GM12878 (cell line): ENCODE measurements at regions not wholly inside any gene's neighbourhood (a gene's known extent, or its start where the extent isn't known, plus 50 kb on each side); places are given as distances from the start of the nearest gene placed in this dataset.

Source experiments
- ATAC-seq: fragments of 200-7000 bp; cut with Tn5 transposase; 3 replicates; pipeline ENCODE4 v1.9.1; 2020; ENCODE audit warnings: mild to moderate bottlenecking, moderate library complexity
- BruUV-seq: library from RNA; stranded (reverse); fragments of 400-500 nt; replicated peaks from 2 replicates; lab custom pipeline; 2021; lab: Mats Ljungman, UMichigan
- CTCF ChIA-PET: fragments of 300-600 bp; sonication (Branson Sonifier 250); formaldehyde crosslinking; extraction: SDS; loops from one replicate; lab custom pipeline; 2021; ENCODE audit warnings: inconsistent platforms; lab: Yijun Ruan, JAX
- POLR2A ChIA-PET: fragments of 350-600 bp; formaldehyde crosslinking; extraction: SDS; loops from one replicate; lab custom pipeline; 2021; ENCODE audit warnings: inconsistent platforms; lab: Charles Lee
- RAD21 ChIA-PET: fragments of 300-600 bp; sonication (Branson Sonifier 250); formaldehyde crosslinking; loops from one replicate; lab custom pipeline; 2023; ENCODE audit warnings: antibody characterized with exemption; ENCODE audit not compliant: unreplicated experiment; lab: Charles Lee
- SMC1A ChIA-PET: fragments of 300-600 bp; sonication (Branson Sonifier 250); formaldehyde crosslinking; loops from one replicate; lab custom pipeline; 2023; ENCODE audit not compliant: unreplicated experiment, uncharacterized antibody; lab: Charles Lee
- DNase-seq: peaks from one replicate; pipeline ENCODE4 v3.0.0-alpha.2; 2011; ENCODE audit warnings: low read depth, low spot score
- FAIRE-seq: peaks from 3 replicates; lab custom pipeline; 2011; peaks lifted over from hg19 to GRCh38; lab: Jason Lieb, UNC
- H2AFZ ChIP-seq: 2 replicates; pipeline ENCODE4 v1.6.0; 2011; ENCODE audit warnings: low read depth, low read length, control low read depth; ENCODE audit not compliant: control insufficient read depth
- H3K27ac ChIP-seq: 2 replicates; pipeline ENCODE4 v1.5.1; 2011; ENCODE audit warnings: control low read depth; ENCODE audit not compliant: control insufficient read depth, insufficient read depth
- H3K27me3 ChIP-seq, 2 experiments: replicated peaks in 1 of 2; 2 replicates each; pipeline versions ENCODE4 v1.6.0 to v1.6.1; 2011; ENCODE audit warnings: low read length in 1 of 2; ENCODE audit not compliant: control insufficient read depth in 2 of 2, insufficient read depth in 2 of 2
- H3K36me3 ChIP-seq, 2 experiments: 2 replicates each; pipeline ENCODE4 v1.5.1; 2011; ENCODE audit warnings: low read length in 1 of 2; ENCODE audit not compliant: control insufficient read depth in 2 of 2, insufficient read depth in 2 of 2
- H3K4me1 ChIP-seq: 2 replicates; pipeline ENCODE4 v1.6.1; 2011; ENCODE audit warnings: mild to moderate bottlenecking, low read length, moderate library complexity, mixed read lengths; ENCODE audit not compliant: control insufficient read depth, insufficient read depth
- H3K4me2 ChIP-seq: 2 replicates; pipeline ENCODE4 v1.6.0; 2011; ENCODE audit warnings: control low read depth; ENCODE audit not compliant: control insufficient read depth, insufficient read depth
- H3K4me3 ChIP-seq: fragments of 200-600 bp; sonication (generic); 2 replicates; pipeline ENCODE4 v1.5.1; 2016
- H3K79me2 ChIP-seq: 2 replicates; pipeline ENCODE4 v1.6.0; 2011; ENCODE audit warnings: low read length; ENCODE audit not compliant: control insufficient read depth, insufficient read depth
- H3K9ac ChIP-seq: 2 replicates; pipeline ENCODE4 v1.8.0; 2011; ENCODE audit warnings: low read length, control low read depth, mixed read lengths; ENCODE audit not compliant: control insufficient read depth, insufficient read depth
- H3K9me3 ChIP-seq: replicated peaks from 3 replicates; pipeline ENCODE4 v1.5.1; 2011; ENCODE audit warnings: mild to moderate bottlenecking, low read length; ENCODE audit not compliant: control insufficient read depth, insufficient read depth
- H4K20me1 ChIP-seq: 2 replicates; pipeline ENCODE4 v1.6.0; 2011; ENCODE audit not compliant: control insufficient read depth, insufficient read depth
- CBX3 ChIP-seq: fragments of 200-600 bp; sonication (generic); IDR thresholded peaks from 2 replicates; pipeline ENCODE4 v1.6.1; 2016; ENCODE audit warnings: low read depth, borderline replicate concordance
- CEBPB ChIP-seq, 2 experiments: fragments of 150-350 bp in 1 of 2; IDR thresholded peaks; 2 replicates each; pipeline ENCODE4 v1.6.1; 2012 to 2014; ENCODE audit warnings: low read depth in 2 of 2, low read length in 2 of 2, borderline replicate concordance in 1 of 2, inconsistent platforms in 1 of 2
- CREM ChIP-seq: IDR thresholded peaks from 2 replicates; pipeline ENCODE4 v1.6.1; 2014; ENCODE audit warnings: antibody characterized with exemption, low read depth
- GABPA ChIP-seq: IDR thresholded peaks from 2 replicates; pipeline ENCODE4 v1.6.1; 2014; ENCODE audit warnings: antibody characterized with exemption, low read depth, mild to moderate bottlenecking, inconsistent platforms
- NBN ChIP-seq: fragments of 450-650 bp; IDR thresholded peaks from 2 replicates; pipeline ENCODE4 v1.6.1; 2016
- NFYB ChIP-seq: IDR thresholded peaks from 2 replicates; pipeline ENCODE4 v1.6.1; 2011; ENCODE audit warnings: low read depth, mild to moderate bottlenecking, low read length, improper control_type of control experiment, moderate library complexity; ENCODE audit not compliant: insufficient read depth
- TAF1 ChIP-seq: IDR thresholded peaks from 2 replicates; pipeline ENCODE4 v1.6.1; 2011; ENCODE audit warnings: mild to moderate bottlenecking, low read depth, low read length, borderline replicate concordance
- YY1 ChIP-seq: IDR thresholded peaks from 2 replicates; pipeline ENCODE4 v1.6.1; 2011; ENCODE audit warnings: low read depth, mild to moderate bottlenecking, low read length
- in situ Hi-C: fragments of 300-500 bp; cut with MboI; formaldehyde crosslinking; loops from 9 replicates; pipeline ENCODE4 v1.14.3; 2018; ENCODE audit warnings: mixed read lengths
- intact Hi-C: fragments of 100-400 bp; cut with micrococcal nuclease; formaldehyde crosslinking; loops from one replicate; pipeline ENCODE4 v1.14.2; 2022; ENCODE audit not compliant: unreplicated experiment
- TF ChIP-seq, protein P1 (sequence below): IDR thresholded peaks from 2 replicates; pipeline ENCODE4 v1.6.1; 2011; ENCODE audit warnings: mild to moderate bottlenecking, low read depth, low read length, moderate library complexity; ENCODE audit not compliant: insufficient replicate concordance
- TF ChIP-seq, protein P2 (sequence below): IDR thresholded peaks from 2 replicates; pipeline ENCODE4 v1.6.1; 2012; ENCODE audit warnings: improper control_type of control experiment, low read depth, low read length; ENCODE audit not compliant: insufficient replicate concordance
- TF ChIP-seq, protein P3 (sequence below): fragments of 150-350 bp; IDR thresholded peaks from 2 replicates; pipeline ENCODE4 v1.6.1; 2014; ENCODE audit warnings: mild to moderate bottlenecking, low read depth, low read length
- TF ChIP-seq, protein P4 (sequence below): fragments of 450-650 bp; IDR thresholded peaks from 2 replicates; pipeline ENCODE4 v1.6.1; 2017; ENCODE audit warnings: mild to moderate bottlenecking, moderate library complexity

DNA sequence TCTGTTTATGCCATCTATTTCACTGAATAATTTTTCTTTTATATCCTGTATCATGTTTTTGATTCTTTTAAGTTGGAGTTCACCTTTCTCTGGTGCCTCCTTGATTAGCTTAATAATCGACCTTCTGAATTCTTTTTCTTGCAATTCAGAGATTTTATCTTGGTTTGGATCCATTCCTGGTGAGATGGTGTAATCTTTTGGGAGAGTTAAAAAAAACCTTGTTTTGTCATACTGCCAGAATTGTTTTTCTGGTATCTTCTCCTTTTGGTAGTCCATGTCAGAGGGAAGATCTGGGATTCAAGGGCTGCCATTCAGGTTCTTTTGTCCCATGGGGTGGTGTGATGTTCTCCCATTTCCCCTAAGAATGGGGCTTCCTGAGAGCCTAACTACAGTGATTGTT is 800.8 kb upstream of the TYRP1 start (continued):
- TF ChIP-seq, protein P1, sequence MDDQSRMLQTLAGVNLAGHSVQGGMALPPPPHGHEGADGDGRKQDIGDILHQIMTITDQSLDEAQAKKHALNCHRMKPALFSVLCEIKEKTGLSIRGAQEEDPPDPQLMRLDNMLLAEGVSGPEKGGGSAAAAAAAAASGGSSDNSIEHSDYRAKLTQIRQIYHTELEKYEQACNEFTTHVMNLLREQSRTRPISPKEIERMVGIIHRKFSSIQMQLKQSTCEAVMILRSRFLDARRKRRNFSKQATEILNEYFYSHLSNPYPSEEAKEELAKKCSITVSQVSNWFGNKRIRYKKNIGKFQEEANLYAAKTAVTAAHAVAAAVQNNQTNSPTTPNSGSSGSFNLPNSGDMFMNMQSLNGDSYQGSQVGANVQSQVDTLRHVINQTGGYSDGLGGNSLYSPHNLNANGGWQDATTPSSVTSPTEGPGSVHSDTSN = no peak
- no peak for TF ChIP-seq CBX3
- no peak for TF ChIP-seq CREM
- TF ChIP-seq, protein P2, sequence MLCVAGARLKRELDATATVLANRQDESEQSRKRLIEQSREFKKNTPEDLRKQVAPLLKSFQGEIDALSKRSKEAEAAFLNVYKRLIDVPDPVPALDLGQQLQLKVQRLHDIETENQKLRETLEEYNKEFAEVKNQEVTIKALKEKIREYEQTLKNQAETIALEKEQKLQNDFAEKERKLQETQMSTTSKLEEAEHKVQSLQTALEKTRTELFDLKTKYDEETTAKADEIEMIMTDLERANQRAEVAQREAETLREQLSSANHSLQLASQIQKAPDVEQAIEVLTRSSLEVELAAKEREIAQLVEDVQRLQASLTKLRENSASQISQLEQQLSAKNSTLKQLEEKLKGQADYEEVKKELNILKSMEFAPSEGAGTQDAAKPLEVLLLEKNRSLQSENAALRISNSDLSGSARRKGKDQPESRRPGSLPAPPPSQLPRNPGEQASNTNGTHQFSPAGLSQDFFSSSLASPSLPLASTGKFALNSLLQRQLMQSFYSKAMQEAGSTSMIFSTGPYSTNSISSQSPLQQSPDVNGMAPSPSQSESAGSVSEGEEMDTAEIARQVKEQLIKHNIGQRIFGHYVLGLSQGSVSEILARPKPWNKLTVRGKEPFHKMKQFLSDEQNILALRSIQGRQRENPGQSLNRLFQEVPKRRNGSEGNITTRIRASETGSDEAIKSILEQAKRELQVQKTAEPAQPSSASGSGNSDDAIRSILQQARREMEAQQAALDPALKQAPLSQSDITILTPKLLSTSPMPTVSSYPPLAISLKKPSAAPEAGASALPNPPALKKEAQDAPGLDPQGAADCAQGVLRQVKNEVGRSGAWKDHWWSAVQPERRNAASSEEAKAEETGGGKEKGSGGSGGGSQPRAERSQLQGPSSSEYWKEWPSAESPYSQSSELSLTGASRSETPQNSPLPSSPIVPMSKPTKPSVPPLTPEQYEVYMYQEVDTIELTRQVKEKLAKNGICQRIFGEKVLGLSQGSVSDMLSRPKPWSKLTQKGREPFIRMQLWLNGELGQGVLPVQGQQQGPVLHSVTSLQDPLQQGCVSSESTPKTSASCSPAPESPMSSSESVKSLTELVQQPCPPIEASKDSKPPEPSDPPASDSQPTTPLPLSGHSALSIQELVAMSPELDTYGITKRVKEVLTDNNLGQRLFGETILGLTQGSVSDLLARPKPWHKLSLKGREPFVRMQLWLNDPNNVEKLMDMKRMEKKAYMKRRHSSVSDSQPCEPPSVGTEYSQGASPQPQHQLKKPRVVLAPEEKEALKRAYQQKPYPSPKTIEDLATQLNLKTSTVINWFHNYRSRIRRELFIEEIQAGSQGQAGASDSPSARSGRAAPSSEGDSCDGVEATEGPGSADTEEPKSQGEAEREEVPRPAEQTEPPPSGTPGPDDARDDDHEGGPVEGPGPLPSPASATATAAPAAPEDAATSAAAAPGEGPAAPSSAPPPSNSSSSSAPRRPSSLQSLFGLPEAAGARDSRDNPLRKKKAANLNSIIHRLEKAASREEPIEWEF = no peak
- TF ChIP-seq NFYB = no peak

DNA sequence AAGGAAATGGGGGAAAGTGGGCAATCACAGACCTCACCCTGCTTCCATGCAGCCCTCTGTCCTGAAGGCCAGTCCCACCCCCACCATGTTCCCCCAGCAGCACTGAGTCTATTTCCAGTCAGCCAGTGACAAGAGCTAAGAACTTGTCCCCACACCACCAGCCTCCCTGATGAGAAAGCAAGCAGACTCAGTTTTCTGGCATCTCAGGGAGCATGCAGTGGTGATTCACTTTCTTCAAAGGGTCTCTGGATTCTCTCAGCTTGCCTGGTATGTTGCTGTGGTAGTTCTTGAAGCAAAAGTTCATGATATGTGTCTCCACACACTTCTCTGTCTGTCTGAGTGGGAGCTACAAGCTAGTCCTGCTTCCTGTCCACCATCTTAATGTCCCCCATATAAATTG is 799.9 kb upstream of the TYRP1 start:
- Histone ChIP-seq H3K79me2 (no peaks in the 10 kb centered on the region), H4K20me1 (no peaks in the 10 kb centered on the region), H3K27ac (no peak overlapping the region), H3K4me2 (no peak overlapping the region), H3K4me1 (no peaks in the 10 kb centered on the region), H3K9me3 (no peaks in the 10 kb centered on the region), H3K4me3 (no peak overlapping the region), H2AFZ (no peak overlapping the region), H3K27me3 (no peaks in the 10 kb centered on the region), H3K9ac (no peak overlapping the region), H3K36me3 (no peaks in the 10 kb centered on the region)
- no peak for FAIRE-seq
- in situ Hi-C loops (no loop called here), intact Hi-C loops (no loop called here)
- CTCF ChIA-PET = no interaction called here
- BruUV-seq = no TSS peak
- POLR2A ChIA-PET = no interaction called here
- SMC1A ChIA-PET = no interaction called here
- ATAC-seq = no peak
- RAD21 ChIA-PET = no interaction called here
- DNase-seq = no peak
- TF ChIP-seq YY1 (no peak), NBN (no peak), TAF1 (no peak), CEBPB (IDR thresholded peaks at IDR 0.05; ENCODE audit: borderline replicate concordance in 1 of 2, low read depth in 2 of 2, low read length in 2 of 2) (no peak), GABPA (no peak)
- TF ChIP-seq, protein P3, sequence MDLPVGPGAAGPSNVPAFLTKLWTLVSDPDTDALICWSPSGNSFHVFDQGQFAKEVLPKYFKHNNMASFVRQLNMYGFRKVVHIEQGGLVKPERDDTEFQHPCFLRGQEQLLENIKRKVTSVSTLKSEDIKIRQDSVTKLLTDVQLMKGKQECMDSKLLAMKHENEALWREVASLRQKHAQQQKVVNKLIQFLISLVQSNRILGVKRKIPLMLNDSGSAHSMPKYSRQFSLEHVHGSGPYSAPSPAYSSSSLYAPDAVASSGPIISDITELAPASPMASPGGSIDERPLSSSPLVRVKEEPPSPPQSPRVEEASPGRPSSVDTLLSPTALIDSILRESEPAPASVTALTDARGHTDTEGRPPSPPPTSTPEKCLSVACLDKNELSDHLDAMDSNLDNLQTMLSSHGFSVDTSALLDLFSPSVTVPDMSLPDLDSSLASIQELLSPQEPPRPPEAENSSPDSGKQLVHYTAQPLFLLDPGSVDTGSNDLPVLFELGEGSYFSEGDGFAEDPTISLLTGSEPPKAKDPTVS = no peak
- TF ChIP-seq, protein P4, sequence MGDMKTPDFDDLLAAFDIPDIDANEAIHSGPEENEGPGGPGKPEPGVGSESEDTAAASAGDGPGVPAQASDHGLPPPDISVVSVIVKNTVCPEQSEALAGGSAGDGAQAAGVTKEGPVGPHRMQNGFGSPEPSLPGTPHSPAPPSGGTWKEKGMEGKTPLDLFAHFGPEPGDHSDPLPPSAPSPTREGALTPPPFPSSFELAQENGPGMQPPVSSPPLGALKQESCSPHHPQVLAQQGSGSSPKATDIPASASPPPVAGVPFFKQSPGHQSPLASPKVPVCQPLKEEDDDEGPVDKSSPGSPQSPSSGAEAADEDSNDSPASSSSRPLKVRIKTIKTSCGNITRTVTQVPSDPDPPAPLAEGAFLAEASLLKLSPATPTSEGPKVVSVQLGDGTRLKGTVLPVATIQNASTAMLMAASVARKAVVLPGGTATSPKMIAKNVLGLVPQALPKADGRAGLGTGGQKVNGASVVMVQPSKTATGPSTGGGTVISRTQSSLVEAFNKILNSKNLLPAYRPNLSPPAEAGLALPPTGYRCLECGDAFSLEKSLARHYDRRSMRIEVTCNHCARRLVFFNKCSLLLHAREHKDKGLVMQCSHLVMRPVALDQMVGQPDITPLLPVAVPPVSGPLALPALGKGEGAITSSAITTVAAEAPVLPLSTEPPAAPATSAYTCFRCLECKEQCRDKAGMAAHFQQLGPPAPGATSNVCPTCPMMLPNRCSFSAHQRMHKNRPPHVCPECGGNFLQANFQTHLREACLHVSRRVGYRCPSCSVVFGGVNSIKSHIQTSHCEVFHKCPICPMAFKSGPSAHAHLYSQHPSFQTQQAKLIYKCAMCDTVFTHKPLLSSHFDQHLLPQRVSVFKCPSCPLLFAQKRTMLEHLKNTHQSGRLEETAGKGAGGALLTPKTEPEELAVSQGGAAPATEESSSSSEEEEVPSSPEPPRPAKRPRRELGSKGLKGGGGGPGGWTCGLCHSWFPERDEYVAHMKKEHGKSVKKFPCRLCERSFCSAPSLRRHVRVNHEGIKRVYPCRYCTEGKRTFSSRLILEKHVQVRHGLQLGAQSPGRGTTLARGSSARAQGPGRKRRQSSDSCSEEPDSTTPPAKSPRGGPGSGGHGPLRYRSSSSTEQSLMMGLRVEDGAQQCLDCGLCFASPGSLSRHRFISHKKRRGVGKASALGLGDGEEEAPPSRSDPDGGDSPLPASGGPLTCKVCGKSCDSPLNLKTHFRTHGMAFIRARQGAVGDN = no peak
